SK-N-MC (cell line): ENCODE measurements at regions not wholly inside any gene's neighbourhood (a gene's known extent, or its start where the extent isn't known, plus 50 kb on each side); places are given as distances from the start of the nearest gene placed in this dataset.

Source experiments
- EZH2 ChIP-seq: fragments of 200-600 bp; sonication (generic); IDR thresholded peaks from one replicate; pipeline ENCODE4 v1.6.1; 2017; ENCODE audit warnings: antibody characterized with exemption
- FOXP2 ChIP-seq: optimal IDR thresholded peaks from 2 replicates; pipeline ENCODE3; 2011; ENCODE audit warnings: mild to moderate bottlenecking, moderate library complexity; ENCODE audit not compliant: insufficient read depth; ENCODE audit errors: extremely low read length, control extremely low read depth
- POLR2AphosphoS5 ChIP-seq: IDR thresholded peaks from 2 replicates; pipeline ENCODE4 v1.6.1; 2012; ENCODE audit warnings: mild to moderate bottlenecking, low read depth, low read length, borderline replicate concordance

GRCh38 chr15:97174886-97175540 lies 785.5 kb upstream of the ARRDC4 start:
- TF ChIP-seq EZH2 (no peak), POLR2AphosphoS5 (no peak), FOXP2 (no peak)
